PFSK-1 (cell line): ENCODE measurements at regions not wholly inside any gene's neighbourhood (a gene's known extent, or its start where the extent isn't known, plus 50 kb on each side); places are given as distances from the start of the nearest gene placed in this dataset.

Experiments used
- FOXP2 ChIP-seq: optimal IDR thresholded peaks from 2 replicates; pipeline ENCODE3; 2011; ENCODE audit warnings: borderline replicate concordance, control low read depth, inconsistent platforms; ENCODE audit not compliant: insufficient read depth; ENCODE audit errors: extremely low read length, extremely low read depth
- POLR2AphosphoS5 ChIP-seq: IDR thresholded peaks from 2 replicates; pipeline ENCODE4 v1.6.1; 2012; ENCODE audit warnings: low read depth, mild to moderate bottlenecking, control low read depth, low read length, moderate library complexity
- SIN3A ChIP-seq: IDR thresholded peaks from 2 replicates; pipeline ENCODE4 v1.6.1; 2012; ENCODE audit warnings: mild to moderate bottlenecking, low read length, moderate library complexity, borderline replicate concordance; ENCODE audit not compliant: insufficient read depth
- TAF1 ChIP-seq: IDR thresholded peaks from 2 replicates; pipeline ENCODE4 v1.6.1; 2012; ENCODE audit warnings: low read length, control low read depth, borderline replicate concordance; ENCODE audit not compliant: insufficient read depth
- TF ChIP-seq, protein P1 (sequence below), 2 experiments: IDR thresholded peaks; 2 replicates each; pipeline versions ENCODE4 v1.6.1 to v1.8.0; 2011 to 2012; ENCODE audit warnings: low read depth in 2 of 2, low read length in 2 of 2, control low read depth in 1 of 2, inconsistent platforms in 1 of 2, mild to moderate bottlenecking in 1 of 2, moderate library complexity in 1 of 2; ENCODE audit not compliant: insufficient read depth in 1 of 2

DNA sequence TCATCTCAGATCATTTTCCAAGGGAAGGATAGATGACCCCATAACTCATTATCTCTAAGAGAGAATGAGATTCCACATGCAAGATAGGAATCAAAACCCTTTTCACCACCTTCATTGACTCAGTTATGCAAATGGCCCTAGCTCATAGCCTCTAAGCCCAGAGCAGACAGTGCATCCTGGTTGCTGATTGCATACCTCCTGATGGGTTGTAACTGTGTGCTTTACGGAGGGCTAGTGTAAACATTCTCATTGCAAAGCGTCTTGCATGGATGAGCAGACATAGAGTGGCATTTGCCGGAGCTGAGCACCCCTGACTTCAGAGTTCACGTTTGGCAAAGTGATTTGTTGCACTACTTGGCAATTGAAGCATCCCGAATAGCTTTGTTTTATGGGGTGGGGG is 151.0 kb downstream of the VCX3A start:
- no peak for TF ChIP-seq SIN3A
- TF ChIP-seq, protein P1, sequence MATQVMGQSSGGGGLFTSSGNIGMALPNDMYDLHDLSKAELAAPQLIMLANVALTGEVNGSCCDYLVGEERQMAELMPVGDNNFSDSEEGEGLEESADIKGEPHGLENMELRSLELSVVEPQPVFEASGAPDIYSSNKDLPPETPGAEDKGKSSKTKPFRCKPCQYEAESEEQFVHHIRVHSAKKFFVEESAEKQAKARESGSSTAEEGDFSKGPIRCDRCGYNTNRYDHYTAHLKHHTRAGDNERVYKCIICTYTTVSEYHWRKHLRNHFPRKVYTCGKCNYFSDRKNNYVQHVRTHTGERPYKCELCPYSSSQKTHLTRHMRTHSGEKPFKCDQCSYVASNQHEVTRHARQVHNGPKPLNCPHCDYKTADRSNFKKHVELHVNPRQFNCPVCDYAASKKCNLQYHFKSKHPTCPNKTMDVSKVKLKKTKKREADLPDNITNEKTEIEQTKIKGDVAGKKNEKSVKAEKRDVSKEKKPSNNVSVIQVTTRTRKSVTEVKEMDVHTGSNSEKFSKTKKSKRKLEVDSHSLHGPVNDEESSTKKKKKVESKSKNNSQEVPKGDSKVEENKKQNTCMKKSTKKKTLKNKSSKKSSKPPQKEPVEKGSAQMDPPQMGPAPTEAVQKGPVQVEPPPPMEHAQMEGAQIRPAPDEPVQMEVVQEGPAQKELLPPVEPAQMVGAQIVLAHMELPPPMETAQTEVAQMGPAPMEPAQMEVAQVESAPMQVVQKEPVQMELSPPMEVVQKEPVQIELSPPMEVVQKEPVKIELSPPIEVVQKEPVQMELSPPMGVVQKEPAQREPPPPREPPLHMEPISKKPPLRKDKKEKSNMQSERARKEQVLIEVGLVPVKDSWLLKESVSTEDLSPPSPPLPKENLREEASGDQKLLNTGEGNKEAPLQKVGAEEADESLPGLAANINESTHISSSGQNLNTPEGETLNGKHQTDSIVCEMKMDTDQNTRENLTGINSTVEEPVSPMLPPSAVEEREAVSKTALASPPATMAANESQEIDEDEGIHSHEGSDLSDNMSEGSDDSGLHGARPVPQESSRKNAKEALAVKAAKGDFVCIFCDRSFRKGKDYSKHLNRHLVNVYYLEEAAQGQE (IDR thresholded peaks at IDR 0.05; ENCODE audit: insufficient read depth in 1 of 2, low read depth in 2 of 2, low read length in 2 of 2), result no peak
- no peak for TF ChIP-seq POLR2AphosphoS5
- no peak for TF ChIP-seq FOXP2
- TF ChIP-seq TAF1, result no peak

DNA sequence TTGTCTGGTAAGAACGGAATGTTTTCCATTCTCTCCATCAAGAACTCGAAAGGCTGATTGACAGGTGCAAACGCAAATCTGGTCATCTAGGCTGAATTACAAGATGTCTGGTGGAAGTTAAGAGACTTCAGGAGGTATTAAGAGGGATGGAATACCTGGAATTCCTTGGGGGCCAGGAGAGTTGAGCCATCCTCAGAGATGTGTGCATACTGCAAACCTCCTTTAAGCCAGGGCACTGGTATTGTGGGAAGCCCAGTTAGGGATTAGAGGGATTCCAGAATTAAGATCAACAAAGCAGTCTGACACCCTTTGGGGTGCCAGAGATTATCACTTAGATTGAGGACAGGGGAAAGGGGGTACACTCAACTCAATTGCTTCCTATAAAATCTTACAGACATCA is 151.4 kb downstream of the VCX3A start:
- TF ChIP-seq POLR2AphosphoS5 (no peak), TAF1 (no peak)

DNA sequence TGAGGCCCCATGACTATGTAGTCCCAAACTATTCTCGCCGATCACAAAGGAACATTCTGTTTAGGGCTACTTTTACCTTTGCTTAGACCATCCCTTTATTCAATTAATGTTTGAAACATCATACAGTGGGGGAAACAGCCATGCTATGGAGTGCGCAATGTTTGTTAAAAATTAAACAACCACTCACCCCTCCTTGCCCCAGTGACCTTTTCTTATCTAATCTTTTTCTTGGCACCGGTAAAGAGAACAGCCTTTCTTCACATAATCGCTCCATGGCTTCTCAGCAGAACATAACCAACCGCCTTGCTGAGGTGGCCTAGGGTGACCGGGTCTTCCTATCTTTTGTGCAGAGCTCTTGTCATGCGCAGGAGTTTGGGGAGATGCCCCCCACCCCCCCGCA is 152.6 kb downstream of the VCX3A start:
- TF ChIP-seq SIN3A (no peak), POLR2AphosphoS5 (no peak), FOXP2 (no peak), TAF1 (no peak)
- TF ChIP-seq, protein P1 (IDR thresholded peaks at IDR 0.05; ENCODE audit: insufficient read depth in 1 of 2, low read depth in 2 of 2, low read length in 2 of 2), result no peak

DNA sequence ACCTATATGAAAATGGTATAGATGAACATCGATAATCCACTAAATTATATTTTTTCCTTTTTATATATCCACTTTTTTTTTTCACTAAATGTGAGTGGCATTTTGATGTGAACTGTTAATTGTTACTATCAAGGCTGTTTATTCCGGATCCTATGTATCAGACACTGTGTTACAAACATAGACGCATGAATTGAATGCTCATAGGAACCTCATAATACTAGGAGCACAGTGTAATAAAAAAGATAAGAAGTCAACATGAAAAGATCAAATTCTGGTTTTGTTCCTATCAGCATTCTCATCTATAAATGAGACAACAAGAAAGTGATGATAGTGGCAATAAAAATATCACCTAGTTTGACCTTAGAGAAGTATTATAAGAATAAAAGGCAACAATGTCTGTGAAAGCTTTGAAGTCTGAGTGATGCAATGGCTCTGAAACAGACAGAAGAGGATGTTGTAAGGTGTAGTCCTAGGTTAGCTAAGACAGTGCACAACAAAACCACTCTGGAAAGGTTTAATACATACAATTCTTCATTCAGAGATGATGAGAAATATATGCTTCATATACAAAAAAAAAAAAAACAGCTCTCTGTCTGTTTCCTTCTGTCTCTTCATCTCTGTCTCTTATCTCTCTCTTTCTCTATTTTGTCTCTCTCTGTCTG is 148.6 kb upstream of the NLGN4X start:
- TF ChIP-seq TAF1 (no peak), POLR2AphosphoS5 (no peak), FOXP2 (no peak)
- TF ChIP-seq, protein P1 (IDR thresholded peaks at IDR 0.05; ENCODE audit: insufficient read depth in 1 of 2, low read depth in 2 of 2, low read length in 2 of 2), result no peak

DNA sequence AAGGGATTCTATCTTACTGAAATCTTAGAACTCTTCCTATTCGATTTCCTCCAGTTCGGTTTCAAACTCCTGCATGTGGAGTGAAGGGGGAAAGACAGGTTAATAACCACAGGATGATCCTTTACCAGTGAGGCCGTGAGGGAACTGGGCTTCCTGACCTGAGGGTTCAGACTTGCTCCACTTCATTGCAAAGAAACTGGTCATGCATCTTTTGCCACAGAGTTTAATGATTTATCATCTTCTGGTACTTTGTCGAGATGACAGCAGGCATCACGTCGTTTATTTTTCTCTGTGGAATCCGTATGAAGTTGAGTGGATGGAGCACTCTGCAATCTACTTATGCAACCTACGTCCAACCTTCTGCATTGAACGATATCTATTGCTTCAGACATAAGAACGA is 145.9 kb upstream of the NLGN4X start:
- TF ChIP-seq SIN3A, result no peak
- no peak for TF ChIP-seq POLR2AphosphoS5
- no peak for TF ChIP-seq TAF1
- TF ChIP-seq, protein P1 (IDR thresholded peaks at IDR 0.05; ENCODE audit: insufficient read depth in 1 of 2, low read depth in 2 of 2, low read length in 2 of 2), result no peak
- no peak for TF ChIP-seq FOXP2
